IMR-90 (cell line): ENCODE measurements at regions not wholly inside any gene's neighbourhood (a gene's known extent, or its start where the extent isn't known, plus 50 kb on each side); places are given as distances from the start of the nearest gene placed in this dataset.

Source experiments
- ATAC-seq: fragments of 200-7000 bp; cut with Tn5 transposase; 2 replicates; pipeline ENCODE4 v1.9.1; 2020; ENCODE audit warnings: low read depth, mild to moderate bottlenecking, moderate library complexity
- BruUV-seq: library from RNA; stranded (reverse); fragments of 400-500 nt; replicated peaks from 2 replicates; lab custom pipeline; 2021; lab: Mats Ljungman, UMichigan
- CTCF ChIA-PET: fragments of 300-600 bp; formaldehyde crosslinking; extraction: SDS; loops from one replicate; lab custom pipeline; 2021; ENCODE audit warnings: antibody characterized with exemption; lab: Yijun Ruan, JAX
- POLR2A ChIA-PET: fragments of 300-600 bp; sonication (Branson Sonifier 250); formaldehyde crosslinking; loops from one replicate; lab custom pipeline; 2022; ENCODE audit warnings: antibody characterized with exemption; ENCODE audit not compliant: unreplicated experiment; lab: Charles Lee
- DNase-seq: peaks from one replicate; pipeline ENCODE4 v3.0.0; 2013
- H2AFZ ChIP-seq: replicated peaks from 2 replicates; pipeline ENCODE3; 2013; ENCODE audit warnings: low read length, mild to moderate bottlenecking; ENCODE audit not compliant: poor library complexity
- H2AK5ac ChIP-seq: 2 replicates; pipeline ENCODE4 v1.6.1; 2013; ENCODE audit warnings: low read depth, low read length, inconsistent platforms
- H2AK9ac ChIP-seq: replicated peaks from 2 replicates; pipeline ENCODE3; 2013; ENCODE audit warnings: mild to moderate bottlenecking, low read depth, low read length, moderate library complexity; ENCODE audit not compliant: poor library complexity
- H2BK120ac ChIP-seq: 2 replicates; pipeline ENCODE4 v1.6.1; 2013; ENCODE audit warnings: low read depth, low read length, inconsistent platforms
- H2BK15ac ChIP-seq: 3 replicates; pipeline ENCODE4 v1.6.1; 2013; ENCODE audit warnings: low read depth, low read length, inconsistent platforms
- H2BK20ac ChIP-seq: 2 replicates; pipeline ENCODE4 v1.6.1; 2013; ENCODE audit warnings: low read depth, mild to moderate bottlenecking, inconsistent platforms, low read length, moderate library complexity
- H2BK5ac ChIP-seq: 2 replicates; pipeline ENCODE4 v1.6.1; 2013; ENCODE audit warnings: mild to moderate bottlenecking, low read depth, low read length, inconsistent platforms; ENCODE audit not compliant: poor library complexity, severe bottlenecking
- H3K14ac ChIP-seq: replicated peaks from 2 replicates; pipeline ENCODE4 v1.6.1; 2013; ENCODE audit warnings: low read depth, low read length, inconsistent platforms
- H3K18ac ChIP-seq: 2 replicates; pipeline ENCODE4 v1.6.1; 2013; ENCODE audit warnings: low read depth, low read length, control low read depth
- H3K23ac ChIP-seq: 2 replicates; pipeline ENCODE4 v1.6.1; 2013; ENCODE audit warnings: low read depth, low read length, inconsistent platforms
- H3K27ac ChIP-seq: 2 replicates; pipeline ENCODE4 v1.5.1; 2013; ENCODE audit warnings: mild to moderate bottlenecking, control low read depth, low read length; ENCODE audit not compliant: insufficient read depth
- H3K27me3 ChIP-seq: 2 replicates; pipeline ENCODE4 v1.6.1; 2013; ENCODE audit warnings: low read length; ENCODE audit not compliant: control insufficient read depth, insufficient read depth
- H3K36me3 ChIP-seq: 2 replicates; pipeline ENCODE4 v1.6.1; 2013; ENCODE audit warnings: low read length, mixed read lengths; ENCODE audit not compliant: control insufficient read depth, insufficient read depth
- H3K4ac ChIP-seq: 2 replicates; pipeline ENCODE4 v1.6.1; 2013; ENCODE audit warnings: low read depth, low read length, inconsistent platforms
- H3K4me1 ChIP-seq: 2 replicates; pipeline ENCODE4 v1.6.1; 2013; ENCODE audit warnings: low read length, mixed read lengths; ENCODE audit not compliant: control insufficient read depth, insufficient read depth
- H3K4me2 ChIP-seq: 2 replicates; pipeline ENCODE4 v1.6.1; 2013; ENCODE audit warnings: low read depth, mild to moderate bottlenecking, control low read depth, low read length, moderate library complexity
- H3K4me3 ChIP-seq: 2 replicates; pipeline ENCODE4 v1.5.1; 2013; ENCODE audit warnings: low read depth, mild to moderate bottlenecking, control low read depth, low read length, moderate library complexity; ENCODE audit not compliant: insufficient read depth
- H3K56ac ChIP-seq: 2 replicates; pipeline ENCODE4 v1.6.1; 2013; ENCODE audit warnings: low read length, inconsistent platforms; ENCODE audit not compliant: insufficient read depth; ENCODE audit errors: extremely low read depth
- H3K79me1 ChIP-seq, 2 experiments: 2 replicates each; pipeline ENCODE4 v1.6.1; 2013; ENCODE audit warnings: low read length in 2 of 2, inconsistent platforms in 1 of 2, low read depth in 1 of 2
- H3K9ac ChIP-seq: 2 replicates; pipeline ENCODE4 v1.6.1; 2013; ENCODE audit warnings: low read depth, low read length, control low read depth
- H3K9me1 ChIP-seq: 2 replicates; pipeline ENCODE4 v1.6.1; 2013; ENCODE audit warnings: low read length, inconsistent platforms; ENCODE audit not compliant: insufficient read depth
- H3K9me3 ChIP-seq: 2 replicates; pipeline ENCODE4 v1.6.1; 2013; ENCODE audit warnings: low read length; ENCODE audit not compliant: control insufficient read depth, insufficient read depth
- H4K20me1 ChIP-seq: 2 replicates; pipeline ENCODE4 v1.6.1; 2013; ENCODE audit warnings: low read length, inconsistent platforms; ENCODE audit not compliant: insufficient read depth
- H4K5ac ChIP-seq: 2 replicates; pipeline ENCODE4 v1.6.1; 2013; ENCODE audit warnings: mild to moderate bottlenecking, low read depth, low read length, control low read depth
- H4K8ac ChIP-seq, 2 experiments: 2 replicates each; pipeline ENCODE4 v1.6.1; 2013; ENCODE audit warnings: low read depth in 2 of 2, low read length in 2 of 2, control low read depth in 1 of 2, inconsistent platforms in 1 of 2
- H4K91ac ChIP-seq: 2 replicates; pipeline ENCODE4 v1.6.1; 2013; ENCODE audit warnings: low read depth, low read length, inconsistent platforms; ENCODE audit not compliant: insufficient read depth
- BHLHE40 ChIP-seq: fragments of 150-350 bp; IDR thresholded peaks from 2 replicates; pipeline ENCODE4 v1.6.1; 2016; ENCODE audit warnings: mild to moderate bottlenecking, low read depth, low read length
- CEBPB ChIP-seq: IDR thresholded peaks from 2 replicates; pipeline ENCODE4 v1.6.1; 2012; ENCODE audit warnings: low read depth, low read length, improper control_type of control experiment
- CHD1 ChIP-seq: IDR thresholded peaks from 2 replicates; pipeline ENCODE4 v1.6.1; 2012; ENCODE audit warnings: low read depth, low read length, improper control_type of control experiment
- MAZ ChIP-seq: IDR thresholded peaks from 2 replicates; pipeline ENCODE4 v1.6.1; 2012; ENCODE audit warnings: low read depth, mild to moderate bottlenecking, low read length, improper control_type of control experiment, moderate library complexity, borderline replicate concordance
- MXI1 ChIP-seq: IDR thresholded peaks from 2 replicates; pipeline ENCODE4 v1.6.1; 2012; ENCODE audit warnings: low read depth, mild to moderate bottlenecking, low read length, moderate library complexity, borderline replicate concordance
- NFE2L2 ChIP-seq: fragments of 150-350 bp; IDR thresholded peaks from 2 replicates; pipeline ENCODE4 v1.6.1; 2016; ENCODE audit warnings: low read depth, mild to moderate bottlenecking, low read length
- POLR2A ChIP-seq: IDR thresholded peaks from 2 replicates; pipeline ENCODE4 v1.6.1; 2012; ENCODE audit warnings: mild to moderate bottlenecking, low read depth, low read length
- RCOR1 ChIP-seq: IDR thresholded peaks from 2 replicates; pipeline ENCODE4 v1.6.1; 2012; ENCODE audit warnings: mild to moderate bottlenecking, low read length, improper control_type of control experiment; ENCODE audit not compliant: insufficient replicate concordance
- SMC3 ChIP-seq: fragments of 150-350 bp; IDR thresholded peaks from 2 replicates; pipeline ENCODE4 v1.6.1; 2016; ENCODE audit warnings: low read depth, mild to moderate bottlenecking, antibody characterized with exemption, low read length, moderate library complexity
- WGBS, 2 experiments: methylation state at CpG; one replicate each; pipeline versions ENCODE4 v1.1.5 to v1.1.7; 2013; ENCODE audit warnings: missing lambda C conversion rate in 2 of 2; ENCODE audit not compliant: insufficient read length in 1 of 2; ENCODE audit errors: extremely low coverage in 2 of 2; 5-methylcytosine and 5-hydroxymethylcytosine counted together
- dilution Hi-C: fragments of 300-500 bp; cut with HindIII; formaldehyde crosslinking; loops from one replicate; pipeline ENCODE4 v1.14.3; 2018; ENCODE audit warnings: low sequenced_read_pairs; ENCODE audit not compliant: unreplicated experiment
- in situ Hi-C: fragments of 300-500 bp; cut with MboI; formaldehyde crosslinking; loops from 3 replicates; pipeline ENCODE4 v1.14.3; 2019; ENCODE audit warnings: low sequenced_read_pairs, inconsistent platforms, mixed read lengths
- intact Hi-C: fragments of 100-400 bp; cut with micrococcal nuclease; formaldehyde crosslinking; loops from 2 replicates; pipeline ENCODE4 v1.10.0; 2022
- TF ChIP-seq, protein P1 (sequence below): fragments of 150-350 bp; IDR thresholded peaks from 2 replicates; pipeline ENCODE4 v1.6.1; 2017; ENCODE audit warnings: mild to moderate bottlenecking, antibody characterized with exemption, low read length, low read depth
- TF ChIP-seq, protein P2 (sequence below): fragments of 150-350 bp; IDR thresholded peaks from 2 replicates; pipeline ENCODE4 v1.6.1; 2016; ENCODE audit warnings: low read depth, mild to moderate bottlenecking, low read length, moderate library complexity, borderline replicate concordance

DNA sequence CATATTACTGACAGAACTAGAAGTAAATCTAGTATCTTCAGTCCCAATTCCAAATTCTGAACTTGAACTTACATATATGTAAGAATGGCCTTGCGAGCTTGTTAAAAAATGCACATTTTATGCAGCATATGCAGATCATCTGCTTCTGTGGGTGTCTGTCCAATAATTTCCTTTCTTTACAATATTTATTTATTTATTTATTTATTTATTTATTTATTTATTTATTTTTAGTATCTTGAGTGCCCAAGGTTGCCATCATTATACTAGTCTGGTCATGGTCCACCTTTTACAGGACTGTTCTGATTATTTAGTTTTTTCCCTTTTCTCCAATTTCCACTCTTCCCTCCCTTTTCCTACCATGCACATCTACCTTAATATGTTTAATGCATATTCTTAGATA, 528.4 kb downstream of the COL12A1 start:
- dilution Hi-C loops (no loop called here), intact Hi-C loops (no loop called here), in situ Hi-C loops (no loop called here)
- H2AFZ ChIP-seq: no peak overlapping the region
- H2BK20ac ChIP-seq: no peak overlapping the region
- H3K23ac ChIP-seq: no peak overlapping the region
- TF ChIP-seq MXI1: no peak
- TF ChIP-seq, protein P1, sequence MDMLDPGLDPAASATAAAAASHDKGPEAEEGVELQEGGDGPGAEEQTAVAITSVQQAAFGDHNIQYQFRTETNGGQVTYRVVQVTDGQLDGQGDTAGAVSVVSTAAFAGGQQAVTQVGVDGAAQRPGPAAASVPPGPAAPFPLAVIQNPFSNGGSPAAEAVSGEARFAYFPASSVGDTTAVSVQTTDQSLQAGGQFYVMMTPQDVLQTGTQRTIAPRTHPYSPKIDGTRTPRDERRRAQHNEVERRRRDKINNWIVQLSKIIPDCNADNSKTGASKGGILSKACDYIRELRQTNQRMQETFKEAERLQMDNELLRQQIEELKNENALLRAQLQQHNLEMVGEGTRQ: no peak
- TF ChIP-seq MAZ: no peak
- no peak for TF ChIP-seq NFE2L2
- TF ChIP-seq POLR2A: no peak
- TF ChIP-seq, protein P2, sequence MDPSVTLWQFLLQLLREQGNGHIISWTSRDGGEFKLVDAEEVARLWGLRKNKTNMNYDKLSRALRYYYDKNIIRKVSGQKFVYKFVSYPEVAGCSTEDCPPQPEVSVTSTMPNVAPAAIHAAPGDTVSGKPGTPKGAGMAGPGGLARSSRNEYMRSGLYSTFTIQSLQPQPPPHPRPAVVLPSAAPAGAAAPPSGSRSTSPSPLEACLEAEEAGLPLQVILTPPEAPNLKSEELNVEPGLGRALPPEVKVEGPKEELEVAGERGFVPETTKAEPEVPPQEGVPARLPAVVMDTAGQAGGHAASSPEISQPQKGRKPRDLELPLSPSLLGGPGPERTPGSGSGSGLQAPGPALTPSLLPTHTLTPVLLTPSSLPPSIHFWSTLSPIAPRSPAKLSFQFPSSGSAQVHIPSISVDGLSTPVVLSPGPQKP: no peak
- TF ChIP-seq SMC3: no peak
- TF ChIP-seq CHD1: no peak
- TF ChIP-seq RCOR1: no peak
- no peak for TF ChIP-seq BHLHE40
- no peak for TF ChIP-seq CEBPB
- H3K4me1 ChIP-seq: no peaks in the 10 kb centered on the region
- no peak overlapping the region for H3K9ac ChIP-seq
- H3K27me3 ChIP-seq: no peaks in the 10 kb centered on the region
- no CpG with 5 or more reads among the region's 1 CpG for WGBS, 2 experiments
- no peaks in the 10 kb centered on the region for H3K36me3 ChIP-seq
- no peak overlapping the region for H2BK120ac ChIP-seq
- H4K8ac ChIP-seq: no peak overlapping the region
- H3K18ac ChIP-seq: no peak overlapping the region
- no peak overlapping the region for H3K14ac ChIP-seq
- H4K20me1 ChIP-seq: no peaks in the 10 kb centered on the region
- no peak overlapping the region for H4K91ac ChIP-seq
- H3K4me3 ChIP-seq: no peak overlapping the region
- no peak overlapping the region for H2BK15ac ChIP-seq
- H3K9me1 ChIP-seq: no peaks in the 10 kb centered on the region
- no peak overlapping the region for H3K56ac ChIP-seq
- no peak overlapping the region for H4K5ac ChIP-seq
- ChIA-PET POLR2A (no interaction called here), CTCF (no interaction called here)
- H2AK9ac ChIP-seq: no peak overlapping the region
- BruUV-seq: no TSS peak
- no peak for DNase-seq
- no peak overlapping the region for H2BK5ac ChIP-seq
- ATAC-seq: no peak
- H3K9me3 ChIP-seq: no peaks in the 10 kb centered on the region
- H3K4me2 ChIP-seq: no peak overlapping the region
- H2AK5ac ChIP-seq: no peak overlapping the region
- no peak overlapping the region for H3K4ac ChIP-seq
- no peak overlapping the region for H3K27ac ChIP-seq
- H3K79me1 ChIP-seq: no peaks in the 10 kb centered on the region
